Ovary (tissue), 7 donors: ENCODE measurements at regions not wholly inside any gene's neighbourhood (a gene's known extent, or its start where the extent isn't known, plus 50 kb on each side); places are given as distances from the start of the nearest gene placed in this dataset.
"Not testable (repeated sequence)": the region's sequence is repeated elsewhere in the genome, so short reads cannot be mapped to it uniquely, and the experiment has no call there.

Experiments used
- DNase-seq, 5 donors: peaks; one replicate each; pipeline ENCODE4 v3.0.0-alpha.2; 2019 to 2020
- H3K27ac ChIP-seq, 2 donors: fragments of 200-600 bp; one replicate each; pipeline versions ENCODE4 v1.5.1 to v1.8.0; 2019 to 2022
- H3K27me3 ChIP-seq: fragments of 200-600 bp; one replicate; pipeline ENCODE4 v1.8.0; 2022
- H3K36me3 ChIP-seq: fragments of 200-600 bp; sonication (generic); one replicate; pipeline ENCODE4 v1.5.1; 2019
- H3K4me1 ChIP-seq: one replicate; pipeline ENCODE4 v1.8.1; 2013; ENCODE audit warnings: mild to moderate bottlenecking, moderate library complexity; ENCODE audit not compliant: insufficient read depth
- H3K4me3 ChIP-seq: fragments of 200-600 bp; sonication (generic); one replicate; pipeline ENCODE4 v1.5.1; 2017
- H3K9me3 ChIP-seq, 2 donors: fragments of 200-600 bp in 1 of 2; sonication (generic) in 1 of 2; one replicate each; pipeline versions ENCODE4 v1.5.1 to v1.8.1; 2013 to 2019; ENCODE audit warnings: mild to moderate bottlenecking in 1 of 2, moderate library complexity in 1 of 2
- CTCF ChIP-seq, 3 donors: fragments of 450-650 bp in 2 of 3; fragments of 200-600 bp in 1 of 3; IDR thresholded peaks; one replicate each; pipeline versions ENCODE4 v1.5.1 to v1.8.0; 2016 to 2022; ENCODE audit warnings: antibody characterized with exemption in 3 of 3, mild to moderate bottlenecking in 1 of 3
- EP300 ChIP-seq: sonication (generic); formaldehyde crosslinking; IDR thresholded peaks from one replicate; pipeline ENCODE4 v1.6.1; 2017; ENCODE audit warnings: antibody characterized with exemption
- POLR2A ChIP-seq: fragments of 450-650 bp; IDR thresholded peaks from one replicate; pipeline ENCODE4 v1.6.1; 2017; ENCODE audit warnings: antibody characterized with exemption, mild to moderate bottlenecking, moderate library complexity
- WGBS, 3 donors: extraction: QIAGEN DNeasy Blood & Tissue Kit in 1 of 3; methylation state at CpG; one replicate each; pipeline versions ENCODE4 v1.1.5 to v1.1.7; 2013 to 2017; 5-methylcytosine and 5-hydroxymethylcytosine counted together
- intact Hi-C, 4 donors: fragments of 100-400 bp; cut with DNase I; formaldehyde crosslinking; loops; one replicate each; pipeline versions ENCODE4 v1.11.0 to v1.15.1; 2022 to 2023
- donor health status: DM: no; HTN: no; CAD: no; lungs with moderate emphysema.
- donor health status: DM: no; HTN: no; CAD: no.
- donor health status: Bipolar disorder and iron deficiency.
- donor health status: DM: no; HTN: no; CAD: no.
- donor health status: DM: yes; HTN: yes; CAD: no.

GRCh38 chr7:110486549-110486948, 604.4 kb upstream of the LRRN3 start:
- Histone ChIP-seq H3K27me3 (no peaks in the 10 kb centered on the region), H3K27ac (no peak overlapping the region), H3K4me1 (no peaks in the 10 kb centered on the region), H3K36me3 (no peaks in the 10 kb centered on the region), H3K9me3 (no peaks in the 10 kb centered on the region), H3K4me3 (no peak overlapping the region)
- TF ChIP-seq POLR2A (no peak), EP300 (no peak), CTCF (IDR thresholded peaks at IDR 0.05) (no peak)
- intact Hi-C loops = no loop called here
- 90 to 93% (median 92%) methylated on average over 2 of the region's 2 CpGs for WGBS, 3 donors
- DNase-seq = no peak

GRCh38 chr7:110502888-110503465, 588.0 kb upstream of the LRRN3 start:
- Histone ChIP-seq H3K36me3 (no peaks in the 10 kb centered on the region), H3K9me3 (no peaks in the 10 kb centered on the region), H3K27me3 (no peaks in the 10 kb centered on the region), H3K4me3 (no peak overlapping the region), H3K27ac (no peak overlapping the region), H3K4me1 (no peaks in the 10 kb centered on the region)
- TF ChIP-seq CTCF (IDR thresholded peaks at IDR 0.05) (no peak), EP300 (no peak)
- intact Hi-C loops = no loop called here
- WGBS, 3 donors = 86 to 90% (median 89%) methylated on average over 1 of the region's 1 CpG
- no peak for DNase-seq

GRCh38 chr7:110507369-110507768, 583.6 kb upstream of the LRRN3 start:
- Histone ChIP-seq H3K4me1 (no peaks in the 10 kb centered on the region), H3K27ac (no peak overlapping the region), H3K36me3 (no peaks in the 10 kb centered on the region), H3K4me3 (no peak overlapping the region), H3K9me3 (no peaks in the 10 kb centered on the region), H3K27me3 (no peaks in the 10 kb centered on the region)
- 54 to 70% (median 57%) methylated on average over 1 of the region's 1 CpG for WGBS, 3 donors
- TF ChIP-seq POLR2A (no peak), EP300 (no peak), CTCF (IDR thresholded peaks at IDR 0.05) (no peak)
- intact Hi-C loops = no loop called here
- no peak for DNase-seq

GRCh38 chr7:110507832-110508231, 583.1 kb upstream of the LRRN3 start:
- H3K9me3 ChIP-seq = no peaks in the 10 kb centered on the region
- H3K27ac ChIP-seq = no peak overlapping the region
- intact Hi-C loops = no loop called here
- no peak overlapping the region for H3K4me3 ChIP-seq
- TF ChIP-seq EP300 = no peak
- no peak for TF ChIP-seq POLR2A
- no peak for TF ChIP-seq CTCF (IDR thresholded peaks at IDR 0.05)
- no peaks in the 10 kb centered on the region for H3K36me3 ChIP-seq
- no peaks in the 10 kb centered on the region for H3K4me1 ChIP-seq
- H3K27me3 ChIP-seq = no peaks in the 10 kb centered on the region
- no peak for DNase-seq

- H3K27ac ChIP-seq, H3K36me3 ChIP-seq, H3K4me1 ChIP-seq, DNase-seq, H3K4me3 ChIP-seq, H3K9me3 ChIP-seq, H3K27me3 ChIP-seq, intact Hi-C loops: not testable (repeated sequence)
- 48 to 60% (median 53%) methylated on average over 5 of the region's 5 CpGs for WGBS, 3 donors
Measured at GRCh38 chr7:110514975-110515551, 575.9 kb upstream of the LRRN3 start.
